BE2C (cell line): ENCODE measurements at regions not wholly inside any gene's neighbourhood (a gene's known extent, or its start where the extent isn't known, plus 50 kb on each side); places are given as distances from the start of the nearest gene placed in this dataset.

Experiments
- DNase-seq: peaks from one replicate; pipeline ENCODE4 v3.0.0-alpha.2; 2020
- H3K27me3 ChIP-seq: fragments of 250-450 bp; sonication (Bioruptor Pico); 2 replicates; pipeline ENCODE4 v1.5.1; 2020; ENCODE audit warnings: mild to moderate bottlenecking
- H3K36me3 ChIP-seq: fragments of 250-450 bp; sonication (Bioruptor Pico); 2 replicates; pipeline ENCODE4 v1.5.1; 2020; ENCODE audit warnings: mild to moderate bottlenecking
- H3K4me1 ChIP-seq: fragments of 250-450 bp; sonication (Bioruptor Pico); 2 replicates; pipeline ENCODE4 v1.5.1; 2020
- H3K4me3 ChIP-seq: 2 replicates; pipeline ENCODE4 v1.5.1; 2011; ENCODE audit warnings: low read depth, low read length
- H3K9me3 ChIP-seq: fragments of 250-450 bp; sonication (Bioruptor Pico); 2 replicates; pipeline ENCODE4 v1.5.1; 2020
- CTCF ChIP-seq: IDR thresholded peaks from 2 replicates; pipeline ENCODE4 v1.5.1; 2012; ENCODE audit warnings: mild to moderate bottlenecking, low read depth, low read length

GRCh38 chr2:143949121-143949848 lies 570.6 kb downstream of the ZEB2 start:
- TF ChIP-seq CTCF = no peak
- no peaks in the 10 kb centered on the region for H3K36me3 ChIP-seq
- H3K4me1 ChIP-seq = no peaks in the 10 kb centered on the region

DNA sequence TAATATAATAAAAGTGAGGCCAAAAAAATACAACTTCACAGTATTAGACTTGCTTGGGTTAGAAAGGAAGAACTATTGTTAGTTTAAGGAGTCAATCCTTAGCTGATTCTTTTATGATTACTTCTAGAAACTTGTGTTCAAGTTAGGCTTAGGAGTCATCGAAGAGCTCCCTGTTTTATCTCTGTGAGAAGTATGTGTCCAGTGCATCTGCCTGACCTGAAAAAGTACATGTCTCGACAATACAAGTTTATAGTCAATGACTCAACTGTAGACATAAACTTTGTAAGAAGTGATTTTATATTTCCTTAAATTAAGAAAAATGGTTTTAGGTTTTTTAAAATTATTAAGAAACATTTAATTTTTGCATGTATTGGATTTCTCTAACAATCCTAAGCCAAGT lies 571.2 kb downstream of the ZEB2 start:
- DNase-seq = no peak
- no peaks in the 10 kb centered on the region for H3K27me3 ChIP-seq
- no peak overlapping the region for H3K4me3 ChIP-seq
- no peaks in the 10 kb centered on the region for H3K4me1 ChIP-seq
- H3K36me3 ChIP-seq = no peaks in the 10 kb centered on the region
- TF ChIP-seq CTCF = no peak
- H3K9me3 ChIP-seq = no peaks in the 10 kb centered on the region

More at GRCh38 chr2:143949121-143949848, 570.6 kb downstream of the ZEB2 start:
- Histone ChIP-seq H3K4me3 (no peak overlapping the region), H3K9me3 (no peaks in the 10 kb centered on the region), H3K27me3 (no peaks in the 10 kb centered on the region)
- DNase-seq = no peak

DNA sequence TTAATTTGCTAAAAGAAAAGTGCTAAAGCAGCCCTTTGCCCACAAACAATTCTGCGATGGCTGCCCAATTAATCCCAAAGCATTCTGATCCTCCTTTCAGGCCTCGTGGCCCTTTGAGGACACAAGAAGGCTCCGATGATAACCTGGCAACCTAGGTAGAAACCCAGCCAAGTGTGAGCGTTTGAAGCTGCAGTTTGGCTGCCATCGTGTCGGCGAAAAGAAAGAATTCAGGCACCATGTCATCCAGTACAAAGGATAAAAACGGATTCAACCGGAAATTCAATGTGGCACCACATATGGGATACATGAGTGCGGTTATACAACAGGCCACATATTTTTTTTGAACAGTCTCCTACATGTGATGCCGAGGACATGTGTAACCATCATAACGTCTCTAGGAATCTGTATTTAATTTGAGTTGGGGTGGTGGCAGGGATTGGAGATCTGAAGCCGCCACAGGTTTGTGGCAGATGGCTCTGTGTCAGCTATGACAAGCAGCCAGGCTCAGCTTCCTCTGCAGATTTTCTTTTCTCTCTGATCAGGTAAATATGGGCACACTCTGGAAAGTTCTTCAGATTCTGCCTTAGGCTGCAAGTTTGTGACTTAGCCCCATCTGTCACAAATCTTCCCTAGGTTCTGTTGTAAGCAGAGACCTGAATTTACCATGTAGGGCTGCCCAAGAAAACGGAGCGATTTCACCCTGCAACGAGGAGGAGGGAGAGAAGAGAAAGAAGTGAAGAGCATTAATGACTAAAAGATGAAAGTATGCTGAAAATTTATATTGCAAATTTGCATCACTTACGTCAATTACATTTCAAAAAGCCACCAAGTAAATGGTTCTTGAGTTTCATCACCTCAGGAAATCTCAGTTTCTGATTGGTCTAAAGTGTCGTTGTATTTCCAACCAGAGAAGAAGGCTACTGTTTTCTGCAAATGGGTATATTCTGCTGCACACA lies 573.2 kb downstream of the ZEB2 start:
- H3K4me1 ChIP-seq = no peaks in the 10 kb centered on the region
- DNase-seq = no peak
- no peaks in the 10 kb centered on the region for H3K27me3 ChIP-seq
- no peak overlapping the region for H3K4me3 ChIP-seq
- TF ChIP-seq CTCF = no peak
- no peaks in the 10 kb centered on the region for H3K36me3 ChIP-seq
- no peaks in the 10 kb centered on the region for H3K9me3 ChIP-seq

DNA sequence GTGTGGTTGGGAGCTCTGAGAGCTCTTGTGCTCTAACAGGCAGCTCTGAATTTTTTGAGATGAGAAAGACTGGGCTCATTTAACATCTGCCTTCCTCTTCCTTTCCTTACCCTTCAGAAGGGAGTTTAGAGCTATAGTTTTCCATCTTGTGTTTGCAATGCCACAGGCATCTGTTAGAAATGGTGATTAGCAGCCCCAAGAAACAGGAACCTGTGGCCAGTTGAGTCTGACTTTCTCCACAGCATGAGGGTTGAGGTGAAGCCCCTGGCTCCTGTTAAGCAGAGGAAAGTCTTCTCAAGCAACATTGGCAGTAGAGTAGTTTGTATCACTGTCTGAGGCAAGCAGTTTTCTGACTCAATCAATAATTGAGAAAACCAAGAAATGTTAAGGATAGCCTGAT lies 577.4 kb downstream of the ZEB2 start:
- no peak overlapping the region for H3K4me3 ChIP-seq
- TF ChIP-seq CTCF = no peak
- no peaks in the 10 kb centered on the region for H3K36me3 ChIP-seq
- no peaks in the 10 kb centered on the region for H3K9me3 ChIP-seq
- H3K4me1 ChIP-seq = no peaks in the 10 kb centered on the region
- DNase-seq = no peak
- H3K27me3 ChIP-seq = no peaks in the 10 kb centered on the region

DNA sequence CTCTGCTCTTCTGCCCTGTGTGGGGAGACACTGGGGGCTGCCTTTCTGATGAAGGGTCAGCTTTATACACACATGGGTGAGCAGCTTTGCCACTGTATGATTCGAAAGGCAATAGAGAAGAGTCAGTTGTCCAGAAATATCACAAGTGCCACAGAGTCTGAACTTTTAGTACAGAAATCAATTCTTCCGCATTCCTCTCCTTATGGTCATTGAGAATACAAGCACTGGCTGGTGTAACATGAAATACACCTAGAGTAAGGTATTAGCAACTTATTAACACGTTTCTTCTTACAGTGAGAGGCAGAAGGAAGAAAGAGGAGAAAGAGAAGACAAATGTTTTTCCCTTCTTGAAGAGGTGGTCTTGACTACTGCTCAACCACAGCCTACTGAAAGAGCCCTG lies 579.2 kb downstream of the ZEB2 start:
- Histone ChIP-seq H3K4me1 (no peaks in the 10 kb centered on the region), H3K9me3 (no peaks in the 10 kb centered on the region), H3K4me3 (no peak overlapping the region), H3K27me3 (no peaks in the 10 kb centered on the region), H3K36me3 (no peaks in the 10 kb centered on the region)
- no peak for DNase-seq
- TF ChIP-seq CTCF = no peak
